Activated CD8-positive, alpha-beta T cell treated with anti-CD3 and anti-CD28 coated beads for 36 hours (primary cell): ENCODE measurements at regions not wholly inside any gene's neighbourhood (a gene's known extent, or its start where the extent isn't known, plus 50 kb on each side); places are given as distances from the start of the nearest gene placed in this dataset. TPM values are rescaled to one million over a fixed set of nuclear protein-coding genes. Genes with fewer than 3 reads are reported as not detected.

ENCODE experiments used
- ATAC-seq: fragments of 200-7000 bp; cut with Tn5 transposase; one replicate; pipeline ENCODE4 v1.10.0; 2021; ENCODE audit warnings: mild to moderate bottlenecking, moderate library complexity
- CTCF ChIA-PET: fragments of 350-600 bp; sonication (Branson Sonifier 250); formaldehyde crosslinking; loops from one replicate; lab custom pipeline; 2021; ENCODE audit warnings: antibody characterized with exemption; lab: Charles Lee
- POLR2A ChIA-PET: fragments of 350-600 bp; sonication (Branson Sonifier 250); formaldehyde crosslinking; loops from one replicate; lab custom pipeline; 2021; ENCODE audit warnings: antibody characterized with exemption; lab: Charles Lee
- DNase-seq: peaks from one replicate; pipeline ENCODE4 v3.0.0-alpha.2; 2020
- H3K27ac Mint-ChIP-seq: one replicate; pipeline ENCODE4 v1.8.0; 2021; ENCODE audit warnings: mild to moderate bottlenecking, mixed read lengths
- H3K27me3 Mint-ChIP-seq: one replicate; pipeline ENCODE4 v1.8.0; 2021; ENCODE audit warnings: mixed read lengths
- H3K36me3 Mint-ChIP-seq: one replicate; pipeline ENCODE4 v1.8.0; 2021; ENCODE audit warnings: low read depth, mixed read lengths
- H3K4me1 Mint-ChIP-seq: one replicate; pipeline ENCODE4 v1.8.0; 2021; ENCODE audit warnings: low read depth, mixed read lengths
- H3K4me3 Mint-ChIP-seq: one replicate; pipeline ENCODE4 v1.8.0; 2021; ENCODE audit warnings: mild to moderate bottlenecking, moderate library complexity, mixed read lengths
- H3K9me3 Mint-ChIP-seq: one replicate; pipeline ENCODE4 v1.8.0; 2021; ENCODE audit warnings: mixed read lengths
- CTCF ChIP-seq: fragments of 200-600 bp; IDR thresholded peaks from one replicate; pipeline ENCODE4 v1.8.0; 2022; ENCODE audit warnings: antibody characterized with exemption, mild to moderate bottlenecking
- intact Hi-C: fragments of 100-400 bp; cut with micrococcal nuclease; formaldehyde crosslinking; loops from one replicate; pipeline ENCODE4 v1.10.0; 2022
- microRNA-seq: library from miRNA; unstranded; fragments of <30 nt; microRNA quantifications from one replicate; pipeline ENCODE4 v1.2.0, GENCODE V29; 2022; ENCODE audit warnings: borderline microRNAs expressed, borderline replicate concordance

DNA sequence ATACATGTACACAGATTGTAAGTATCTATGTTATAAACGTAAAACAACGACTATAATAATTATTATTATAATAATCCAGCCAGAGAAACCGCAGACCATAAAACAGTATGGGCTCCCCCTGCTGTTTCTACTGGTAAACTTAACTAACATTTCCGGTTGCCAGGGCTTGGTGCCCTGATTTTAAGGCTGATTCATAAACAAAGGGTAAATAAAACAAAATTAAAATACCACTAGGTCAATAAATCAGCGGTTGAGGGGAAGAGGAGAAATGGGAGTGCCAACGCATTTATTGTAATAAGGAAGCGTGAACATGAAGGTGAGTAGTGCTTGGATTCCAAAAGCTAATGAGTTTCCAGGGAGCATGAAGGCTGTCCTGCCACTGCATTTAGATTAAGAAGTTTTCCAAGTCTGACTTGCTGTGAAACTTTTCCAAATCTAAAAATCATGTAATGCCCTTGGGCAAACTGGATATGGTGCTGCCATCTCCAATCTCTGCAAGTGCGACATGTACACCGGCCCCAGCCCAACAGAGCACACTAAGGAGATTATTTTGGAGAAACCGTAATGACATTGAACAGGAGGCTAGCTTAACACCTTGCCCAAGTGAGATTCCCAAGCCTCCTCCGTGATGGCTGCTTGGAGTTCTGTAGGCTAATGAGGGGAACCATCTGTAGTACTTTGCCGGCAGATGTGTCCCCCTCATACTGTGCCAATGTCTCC is 50.7 kb upstream of the HNRNPA3 start:
- H3K36me3 Mint-ChIP-seq: no peaks in the 10 kb centered on the region
- intact Hi-C loops: loop anchor here (10.0 kb wide), 2 partner anchors 133 to 563 kb away; no protein-coding TSS in a partner anchor
- POLR2A ChIA-PET: no interaction called here
- DNase-seq: peak; percentile 37
- peak; percentile 68 for TF ChIP-seq CTCF
- no peaks in the 10 kb centered on the region for H3K9me3 Mint-ChIP-seq
- H3K27ac Mint-ChIP-seq: no peak overlapping the region
- H3K4me3 Mint-ChIP-seq: no peak overlapping the region
- no peaks in the 10 kb centered on the region for H3K27me3 Mint-ChIP-seq
- ATAC-seq: no peak
- peaks cover 14% of the 10 kb centered on the region for H3K4me1 Mint-ChIP-seq
- CTCF ChIA-PET: interaction anchor here (0.6 to 8.3 kb wide), 13 partner anchors 13 to 1035 kb away, joined by 3 to 190 read pairs (median 5); no protein-coding TSS in a partner anchor

Small RNA genes lying in the stretch of these regions (microRNA-seq; reads per million reads assigned to microRNA genes)
- not detected for gene MIR1246
